ENCODE measurements at regions not wholly inside any gene's neighbourhood (a gene's known extent, or its start where the extent isn't known, plus 50 kb on each side); places are given as distances from the start of the nearest gene placed in this dataset.

GRCh38 chr4:155610143-155610542, 56.5 kb upstream of the GUCY1A1 start:
- Histone ChIP-seq H3K23me2 (ENCODE audit: low read depth, low read length) (no peaks in the 10 kb centered on the region), H3K9me3 (ENCODE audit: insufficient read depth in 2 of 2, low read depth in 1 of 2, low read length in 1 of 2) (no peaks in the 10 kb centered on the region), H3K56ac (replicated peaks; ENCODE audit: insufficient read length, low read depth, low read length) (no peak overlapping the region), H3K79me1 (ENCODE audit: low read depth, low read length) (no peaks in the 10 kb centered on the region), H2BK120ac (replicated peaks; ENCODE audit: low read depth, low read length) (no peak overlapping the region), H2BK20ac (ENCODE audit: low read length) (no peak overlapping the region), H3K18ac (ENCODE audit: extremely low read depth, low read length) (no peak overlapping the region), H3K4me1 (replicated peaks in 1 of 4; ENCODE audit: control insufficient read depth in 3 of 4, insufficient read depth in 4 of 4, low read length in 3 of 4) (no peaks in the 10 kb centered on the region), H3K79me2 (ENCODE audit: control insufficient read depth in 1 of 2, insufficient read depth in 2 of 2, low read length in 2 of 2) (no peaks in the 10 kb centered on the region), H2BK12ac (ENCODE audit: low read depth, low read length) (no peak overlapping the region), H3K36me3 (ENCODE audit: control insufficient read depth in 2 of 4, insufficient read depth in 4 of 4, low read length in 3 of 4) (no peaks in the 10 kb centered on the region), H3K4ac (replicated peaks; ENCODE audit: insufficient read length, low read depth, low read length) (no peak overlapping the region), H3K23ac (ENCODE audit: insufficient read length) (no peak overlapping the region), H3K4me2 (ENCODE audit: insufficient read depth in 1 of 2, low read depth in 2 of 2, low read length in 2 of 2) (no peak overlapping the region), H4K91ac (replicated peaks; ENCODE audit: insufficient read length, low read length) (no peak overlapping the region), H4K20me1 (replicated peaks in 1 of 2; ENCODE audit: control insufficient read depth in 1 of 2, insufficient read depth in 2 of 2, low read length in 2 of 2) (no peaks in the 10 kb centered on the region), H3K27me3 (replicated peaks in 1 of 4; ENCODE audit: control insufficient read depth in 3 of 4, extremely low read depth in 1 of 4, insufficient read depth in 3 of 4, low read length in 3 of 4) (no peaks in the 10 kb centered on the region), H3K27ac (ENCODE audit: low read depth, low read length) (no peak overlapping the region), H2AFZ (ENCODE audit: low read length) (no peak overlapping the region), H3K14ac (ENCODE audit: insufficient read length) (no peak overlapping the region), H4K8ac (ENCODE audit: extremely low read depth, insufficient read depth, low read length) (no peak overlapping the region), H3K9ac (replicated peaks in 1 of 4; ENCODE audit: extremely low read depth in 1 of 4, low read depth in 3 of 4, low read length in 3 of 4) (no peak overlapping the region), H2BK5ac (ENCODE audit: low read depth, low read length) (no peak overlapping the region), H2BK15ac (ENCODE audit: low read length) (no peak overlapping the region), H3K4me3 (ENCODE audit: extremely low read depth in 1 of 4, insufficient read depth in 2 of 4, low read depth in 3 of 4, low read length in 4 of 4) (no peak overlapping the region), H4K5ac (ENCODE audit: insufficient read length, low read depth, low read length) (no peak overlapping the region), H2AK5ac (ENCODE audit: low read depth, low read length) (no peak overlapping the region)
- ChIA-PET CTCF (ENCODE audit: partially characterized antibody) (interaction anchor here (0.6 to 0.7 kb wide), 3 partner anchors 25 to 553 kb away, joined by 3 to 4 read pairs (median 3); no protein-coding TSS in a partner anchor), POLR2A (ENCODE audit: partially characterized antibody) (no interaction called here)
- 93 to 100% methylated on average over 1 to 5 of the region's 5 CpGs for WGBS, 2 experiments (ENCODE audit: extremely low coverage in 1 of 2, insufficient coverage in 1 of 2, insufficient read length in 1 of 2, insufficient replicate concordance in 2 of 2, low coverage in 1 of 2, low lambda C conversion rate in 2 of 2, missing lambda C conversion rate in 1 of 2)
- DNase-seq (ENCODE audit: low read depth in 1 of 2, low spot score in 2 of 2) (no peak), FAIRE-seq (no peak)
- TF ChIP-seq SP1 (IDR thresholded peaks at IDR 0.05; ENCODE audit: low read depth, low read length) (no peak), USF2 (IDR thresholded peaks at IDR 0.05; ENCODE audit: low read length) (no peak), TCF12 (IDR thresholded peaks at IDR 0.05; ENCODE audit: low read depth, low read length) (no peak), ZNF274 (IDR thresholded peaks at IDR 0.05; ENCODE audit: borderline replicate concordance, extremely low read depth, low read length) (no peak), CBX8 (IDR thresholded peaks at IDR 0.05; ENCODE audit: borderline replicate concordance, low read depth, low read length) (no peak)

Measured in H1 (cell line).